Large intestine (tissue), 3 donors: ENCODE measurements at regions not wholly inside any gene's neighbourhood (a gene's known extent, or its start where the extent isn't known, plus 50 kb on each side); places are given as distances from the start of the nearest gene placed in this dataset.

Experiments used
- DNase-seq, 2 donors: peaks; one replicate each; pipeline versions ENCODE4 v3.0.0 to v3.0.0-alpha.2; 2013
- H3K27ac ChIP-seq: one replicate; pipeline ENCODE4 v1.5.1; 2013; ENCODE audit warnings: low read length
- H3K27me3 ChIP-seq: 2 replicates; pipeline ENCODE4 v1.6.1; 2013; ENCODE audit warnings: low read length; ENCODE audit not compliant: control insufficient read depth, insufficient read depth
- H3K36me3 ChIP-seq: 2 replicates; pipeline ENCODE4 v1.6.1; 2013; ENCODE audit warnings: low read length; ENCODE audit not compliant: control insufficient read depth, insufficient read depth
- H3K4me1 ChIP-seq: one replicate; pipeline ENCODE4 v1.6.1; 2013; ENCODE audit warnings: low read length; ENCODE audit not compliant: control insufficient read depth, insufficient read depth
- H3K4me3 ChIP-seq: one replicate; pipeline ENCODE4 v1.5.1; 2013; ENCODE audit warnings: low read length
- H3K9me3 ChIP-seq: one replicate; pipeline ENCODE4 v1.6.1; 2013; ENCODE audit warnings: mild to moderate bottlenecking, low read depth, low read length, moderate library complexity; ENCODE audit not compliant: control insufficient read depth
- WGBS: methylation state at CpG from one replicate; pipeline ENCODE4 v1.1.5; 2013; ENCODE audit warnings: low lambda C conversion rate; ENCODE audit not compliant: insufficient coverage; 5-methylcytosine and 5-hydroxymethylcytosine counted together

- Histone ChIP-seq H3K4me3 (no peak overlapping the region), H3K36me3 (no peaks in the 10 kb centered on the region), H3K27me3 (no peaks in the 10 kb centered on the region), H3K9me3 (no peaks in the 10 kb centered on the region), H3K4me1 (no peaks in the 10 kb centered on the region), H3K27ac (no peak overlapping the region)
- DNase-seq, result no peak
- WGBS, result no CpG with 5 or more reads among the region's 3 CpGs
Measured at GRCh38 chr2:83394134-83394904, 1064.8 kb downstream of the SUCLG1 start.

GRCh38 chr2:83388804-83389203 lies 1070.3 kb downstream of the SUCLG1 start:
- WGBS, result 80% methylated on average over 1 of the region's 1 CpG
- H3K36me3 ChIP-seq, result no peaks in the 10 kb centered on the region

GRCh38 chr2:83386549-83386948 lies 1072.5 kb downstream of the SUCLG1 start:
- no peak for DNase-seq
- Histone ChIP-seq H3K27ac (no peak overlapping the region), H3K4me1 (no peaks in the 10 kb centered on the region), H3K36me3 (no peaks in the 10 kb centered on the region), H3K4me3 (no peak overlapping the region), H3K9me3 (no peaks in the 10 kb centered on the region), H3K27me3 (no peaks in the 10 kb centered on the region)
- WGBS, result 86% methylated on average over 1 of the region's 1 CpG

More at GRCh38 chr2:83388804-83389203, 1070.3 kb downstream of the SUCLG1 start:
- Histone ChIP-seq H3K9me3 (no peaks in the 10 kb centered on the region), H3K4me3 (no peak overlapping the region), H3K4me1 (no peaks in the 10 kb centered on the region), H3K27ac (no peak overlapping the region), H3K27me3 (no peaks in the 10 kb centered on the region)
- no peak for DNase-seq

GRCh38 chr2:83378921-83379320 lies 1080.2 kb downstream of the SUCLG1 start:
- peaks cover 3% of the 10 kb centered on the region for H3K9me3 ChIP-seq
- no peak overlapping the region for H3K4me3 ChIP-seq
- no peak for DNase-seq
- H3K36me3 ChIP-seq, result no peaks in the 10 kb centered on the region
- no peaks in the 10 kb centered on the region for H3K27me3 ChIP-seq
- H3K27ac ChIP-seq, result no peak overlapping the region
- no peaks in the 10 kb centered on the region for H3K4me1 ChIP-seq

GRCh38 chr2:83376731-83377130 lies 1082.3 kb downstream of the SUCLG1 start:
- Histone ChIP-seq H3K9me3 (peaks cover 3% of the 10 kb centered on the region), H3K36me3 (no peaks in the 10 kb centered on the region), H3K27me3 (no peaks in the 10 kb centered on the region), H3K4me3 (no peak overlapping the region), H3K4me1 (no peaks in the 10 kb centered on the region), H3K27ac (no peak overlapping the region)
- DNase-seq, result no peak
- WGBS, result 63% methylated on average over 2 of the region's 2 CpGs

GRCh38 chr2:83370419-83370762 lies 1088.7 kb downstream of the SUCLG1 start:
- no peak for DNase-seq
- Histone ChIP-seq H3K4me3 (no peak overlapping the region), H3K9me3 (no peaks in the 10 kb centered on the region), H3K36me3 (no peaks in the 10 kb centered on the region), H3K4me1 (no peaks in the 10 kb centered on the region), H3K27ac (no peak overlapping the region), H3K27me3 (no peaks in the 10 kb centered on the region)
- WGBS, result 81% methylated on average over 2 of the region's 2 CpGs

- 100% methylated on average over 1 of the region's 6 CpGs for WGBS
- DNase-seq, result no peak
- Histone ChIP-seq H3K4me3 (no peak overlapping the region), H3K9me3 (no peaks in the 10 kb centered on the region), H3K4me1 (no peaks in the 10 kb centered on the region), H3K27ac (no peak overlapping the region), H3K36me3 (no peaks in the 10 kb centered on the region), H3K27me3 (no peaks in the 10 kb centered on the region)
Measured at GRCh38 chr2:83369601-83370418, 1089.3 kb downstream of the SUCLG1 start.

GRCh38 chr2:83368916-83369315 lies 1090.2 kb downstream of the SUCLG1 start:
- DNase-seq, result no peak
- WGBS, result 83% methylated on average over 2 of the region's 3 CpGs
- no peaks in the 10 kb centered on the region for H3K36me3 ChIP-seq
- H3K4me3 ChIP-seq, result no peak overlapping the region
- no peaks in the 10 kb centered on the region for H3K4me1 ChIP-seq
- H3K27me3 ChIP-seq, result no peaks in the 10 kb centered on the region
- no peak overlapping the region for H3K27ac ChIP-seq
- H3K9me3 ChIP-seq, result no peaks in the 10 kb centered on the region

- no peaks in the 10 kb centered on the region for H3K9me3 ChIP-seq
- no peak overlapping the region for H3K4me3 ChIP-seq
- H3K27me3 ChIP-seq, result no peaks in the 10 kb centered on the region
- no peaks in the 10 kb centered on the region for H3K4me1 ChIP-seq
- H3K36me3 ChIP-seq, result no peaks in the 10 kb centered on the region
- no CpG with 5 or more reads among the region's 2 CpGs for WGBS
- no peak for DNase-seq
- no peak overlapping the region for H3K27ac ChIP-seq
Measured at GRCh38 chr2:83368461-83368860, 1090.6 kb downstream of the SUCLG1 start.

GRCh38 chr2:83365476-83365875 lies 1093.6 kb downstream of the SUCLG1 start:
- H3K36me3 ChIP-seq, result no peaks in the 10 kb centered on the region
- no peak for DNase-seq
- H3K27ac ChIP-seq, result no peak overlapping the region
- no peak overlapping the region for H3K4me3 ChIP-seq
- no peaks in the 10 kb centered on the region for H3K9me3 ChIP-seq
- H3K27me3 ChIP-seq, result no peaks in the 10 kb centered on the region
- no peaks in the 10 kb centered on the region for H3K4me1 ChIP-seq

- H3K4me1 ChIP-seq, result no peaks in the 10 kb centered on the region
- H3K9me3 ChIP-seq, result no peaks in the 10 kb centered on the region
- H3K36me3 ChIP-seq, result no peaks in the 10 kb centered on the region
- 82% methylated on average over 2 of the region's 2 CpGs for WGBS
- no peaks in the 10 kb centered on the region for H3K27me3 ChIP-seq
- DNase-seq, result no peak
- no peak overlapping the region for H3K4me3 ChIP-seq
- no peak overlapping the region for H3K27ac ChIP-seq
Measured at GRCh38 chr2:83364264-83364663, 1094.8 kb downstream of the SUCLG1 start.
